DOHH2 (cell line): ENCODE measurements at regions not wholly inside any gene's neighbourhood (a gene's known extent, or its start where the extent isn't known, plus 50 kb on each side); places are given as distances from the start of the nearest gene placed in this dataset.

Experiments used
- CTCF ChIP-seq: fragments of 200-600 bp; sonication (generic); IDR thresholded peaks from one replicate; pipeline ENCODE4 v1.5.1; 2014; ENCODE audit warnings: antibody characterized with exemption, mild to moderate bottlenecking, low read depth, low read length; ENCODE audit not compliant: poor library complexity, severe bottlenecking
- EZH2phosphoT487 ChIP-seq: fragments of 200-600 bp; sonication (generic); IDR thresholded peaks from 2 replicates; pipeline ENCODE4 v1.6.1; 2017; ENCODE audit warnings: borderline replicate concordance, mild to moderate bottlenecking, antibody characterized with exemption, low read length, moderate library complexity, mixed read lengths

GRCh38 chr12:116427200-116427930, 131.8 kb upstream of the MAP1LC3B2 start:
- no peak for TF ChIP-seq CTCF
- no peak for TF ChIP-seq EZH2phosphoT487
